ENCODE measurements at regions not wholly inside any gene's neighbourhood (a gene's known extent, or its start where the extent isn't known, plus 50 kb on each side); places are given as distances from the start of the nearest gene placed in this dataset.

GRCh38 chr2:150626934-150627411, 139.5 kb upstream of the RND3 start:
- no peaks in the 10 kb centered on the region for H3K27me3 ChIP-seq (ENCODE audit: control insufficient read depth, insufficient read depth, low read length)
- H3K4me2 ChIP-seq (ENCODE audit: low read length) = no peak overlapping the region
- no peaks in the 10 kb centered on the region for H3K4me1 ChIP-seq
- no peak overlapping the region for H3K4me3 ChIP-seq (ENCODE audit: low read depth, low read length)
- H3K79me2 ChIP-seq = no peaks in the 10 kb centered on the region
- no peaks in the 10 kb centered on the region for H3K9me3 ChIP-seq (ENCODE audit: control insufficient read depth, low read length)
- no peak overlapping the region for H2AFZ ChIP-seq
- TF ChIP-seq CTCF (IDR thresholded peaks at IDR 0.05) = no peak
- H3K27ac ChIP-seq = no peak overlapping the region
- H3K9ac ChIP-seq = no peak overlapping the region
- no peaks in the 10 kb centered on the region for H3K36me3 ChIP-seq (ENCODE audit: control insufficient read depth, insufficient read depth, low read length)

GRCh38 chr2:150625741-150626140, 138.3 kb upstream of the RND3 start:
- H3K4me2 ChIP-seq (ENCODE audit: low read length) = no peak overlapping the region
- H3K9me3 ChIP-seq (ENCODE audit: control insufficient read depth, low read length) = no peaks in the 10 kb centered on the region
- no peak overlapping the region for H3K9ac ChIP-seq
- H3K79me2 ChIP-seq = no peaks in the 10 kb centered on the region
- TF ChIP-seq CTCF (IDR thresholded peaks at IDR 0.05) = no peak
- H3K27me3 ChIP-seq (ENCODE audit: control insufficient read depth, insufficient read depth, low read length) = no peaks in the 10 kb centered on the region
- H2AFZ ChIP-seq = no peak overlapping the region
- no peaks in the 10 kb centered on the region for H3K36me3 ChIP-seq (ENCODE audit: control insufficient read depth, insufficient read depth, low read length)
- no peak overlapping the region for H3K27ac ChIP-seq
- no peaks in the 10 kb centered on the region for H3K4me1 ChIP-seq
- no peak overlapping the region for H3K4me3 ChIP-seq (ENCODE audit: low read depth, low read length)

- H3K4me2 ChIP-seq (ENCODE audit: low read length) = no peak overlapping the region
- no peak overlapping the region for H3K27ac ChIP-seq
- TF ChIP-seq CTCF (IDR thresholded peaks at IDR 0.05) = no peak
Observed at GRCh38 chr2:150625303-150625702, 137.8 kb upstream of the RND3 start.

DNA sequence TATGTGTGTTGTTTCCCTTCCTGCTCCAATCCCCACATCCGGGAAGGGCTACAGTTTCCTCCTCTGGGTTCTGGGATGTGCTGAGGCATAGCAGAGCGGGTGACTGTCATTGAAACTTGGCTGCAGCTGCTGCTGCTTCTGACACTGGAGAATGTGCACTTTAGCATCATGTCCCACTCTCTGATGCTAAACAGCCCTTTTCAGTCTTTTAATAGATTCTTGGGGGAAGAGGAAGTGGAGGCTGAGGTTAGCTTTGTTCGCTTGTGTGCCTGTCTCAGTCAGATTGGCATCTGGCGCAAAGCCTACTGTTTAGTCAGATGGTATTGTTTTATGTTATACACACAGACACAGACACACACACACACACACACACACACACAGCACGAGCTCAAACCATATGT, 136.5 kb upstream of the RND3 start:
- Histone ChIP-seq H3K4me2 (ENCODE audit: low read length) (no peak overlapping the region), H3K27me3 (ENCODE audit: control insufficient read depth, insufficient read depth, low read length) (no peaks in the 10 kb centered on the region), H3K36me3 (ENCODE audit: control insufficient read depth, insufficient read depth, low read length) (no peaks in the 10 kb centered on the region), H3K9ac (no peak overlapping the region), H3K4me1 (no peaks in the 10 kb centered on the region), H3K27ac (no peak overlapping the region), H3K4me3 (ENCODE audit: low read depth, low read length) (no peak overlapping the region), H2AFZ (no peak overlapping the region), H3K79me2 (no peaks in the 10 kb centered on the region), H3K9me3 (ENCODE audit: control insufficient read depth, low read length) (no peaks in the 10 kb centered on the region)
- TF ChIP-seq CTCF (IDR thresholded peaks at IDR 0.05) = no peak

More at GRCh38 chr2:150625303-150625702, 137.8 kb upstream of the RND3 start:
- no peaks in the 10 kb centered on the region for H3K9me3 ChIP-seq (ENCODE audit: control insufficient read depth, low read length)
- no peaks in the 10 kb centered on the region for H3K36me3 ChIP-seq (ENCODE audit: control insufficient read depth, insufficient read depth, low read length)
- no peak overlapping the region for H3K9ac ChIP-seq
- H3K27me3 ChIP-seq (ENCODE audit: control insufficient read depth, insufficient read depth, low read length) = no peaks in the 10 kb centered on the region
- H2AFZ ChIP-seq = no peak overlapping the region
- H3K4me3 ChIP-seq (ENCODE audit: low read depth, low read length) = no peak overlapping the region
- no peaks in the 10 kb centered on the region for H3K79me2 ChIP-seq
- no peaks in the 10 kb centered on the region for H3K4me1 ChIP-seq

- no peak overlapping the region for H3K4me2 ChIP-seq (ENCODE audit: low read length)
- H3K4me3 ChIP-seq (ENCODE audit: low read depth, low read length) = no peak overlapping the region
- no peak overlapping the region for H3K9ac ChIP-seq
- H3K36me3 ChIP-seq (ENCODE audit: control insufficient read depth, insufficient read depth, low read length) = no peaks in the 10 kb centered on the region
- no peaks in the 10 kb centered on the region for H3K27me3 ChIP-seq (ENCODE audit: control insufficient read depth, insufficient read depth, low read length)
- H3K27ac ChIP-seq = no peak overlapping the region
- H3K9me3 ChIP-seq (ENCODE audit: control insufficient read depth, low read length) = no peaks in the 10 kb centered on the region
- no peaks in the 10 kb centered on the region for H3K4me1 ChIP-seq
- no peaks in the 10 kb centered on the region for H3K79me2 ChIP-seq
- no peak for TF ChIP-seq CTCF (IDR thresholded peaks at IDR 0.05)
- no peak overlapping the region for H2AFZ ChIP-seq
Observed at GRCh38 chr2:150621526-150622213, 134.2 kb upstream of the RND3 start.
